ENCODE measurements at regions not wholly inside any gene's neighbourhood (a gene's known extent, or its start where the extent isn't known, plus 50 kb on each side); places are given as distances from the start of the nearest gene placed in this dataset.

DNA sequence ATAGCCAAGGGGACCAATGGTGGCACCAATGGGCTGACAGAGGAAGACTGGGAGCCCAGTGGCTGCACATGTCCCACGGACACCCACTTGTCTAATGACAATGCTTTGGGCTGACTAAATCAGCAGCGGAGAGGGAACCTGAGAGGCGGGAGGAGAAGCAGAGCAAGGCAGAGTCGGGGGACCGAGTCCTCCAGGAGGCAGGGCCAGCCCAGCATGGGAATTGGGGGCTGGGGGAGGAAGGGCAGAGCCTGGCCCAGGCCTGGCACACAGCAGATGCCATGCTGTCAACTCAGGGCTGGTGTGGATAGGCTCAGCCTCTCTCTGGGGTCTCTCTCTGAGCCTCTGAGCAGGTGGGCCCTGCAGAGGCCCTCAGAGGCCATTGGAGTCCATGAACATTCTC, 78.4 kb upstream of the KLF13 start:
- Histone ChIP-seq H3K36me3 (no peaks in the 10 kb centered on the region), H3K9me3 (no peaks in the 10 kb centered on the region), H3K27ac (no peak overlapping the region), H3K27me3 (no peaks in the 10 kb centered on the region), H3K4me3 (no peak overlapping the region), H3K4me1 (no peaks in the 10 kb centered on the region)
- TF ChIP-seq, protein P1, sequence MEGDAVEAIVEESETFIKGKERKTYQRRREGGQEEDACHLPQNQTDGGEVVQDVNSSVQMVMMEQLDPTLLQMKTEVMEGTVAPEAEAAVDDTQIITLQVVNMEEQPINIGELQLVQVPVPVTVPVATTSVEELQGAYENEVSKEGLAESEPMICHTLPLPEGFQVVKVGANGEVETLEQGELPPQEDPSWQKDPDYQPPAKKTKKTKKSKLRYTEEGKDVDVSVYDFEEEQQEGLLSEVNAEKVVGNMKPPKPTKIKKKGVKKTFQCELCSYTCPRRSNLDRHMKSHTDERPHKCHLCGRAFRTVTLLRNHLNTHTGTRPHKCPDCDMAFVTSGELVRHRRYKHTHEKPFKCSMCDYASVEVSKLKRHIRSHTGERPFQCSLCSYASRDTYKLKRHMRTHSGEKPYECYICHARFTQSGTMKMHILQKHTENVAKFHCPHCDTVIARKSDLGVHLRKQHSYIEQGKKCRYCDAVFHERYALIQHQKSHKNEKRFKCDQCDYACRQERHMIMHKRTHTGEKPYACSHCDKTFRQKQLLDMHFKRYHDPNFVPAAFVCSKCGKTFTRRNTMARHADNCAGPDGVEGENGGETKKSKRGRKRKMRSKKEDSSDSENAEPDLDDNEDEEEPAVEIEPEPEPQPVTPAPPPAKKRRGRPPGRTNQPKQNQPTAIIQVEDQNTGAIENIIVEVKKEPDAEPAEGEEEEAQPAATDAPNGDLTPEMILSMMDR (IDR thresholded peaks at IDR 0.05), result no peak
- TF ChIP-seq POLR2AphosphoS5 (IDR thresholded peaks at IDR 0.05) (no peak), POLR2A (IDR thresholded peaks at IDR 0.05) (no peak), EP300 (IDR thresholded peaks at IDR 0.05) (no peak)
- no peak for DNase-seq
- ATAC-seq (ENCODE audit: low FRiP score in 2 of 2), result no peak
- WGBS, 2 donors, result 83 to 87% methylated on average over 4 to 5 of the region's 5 CpGs

GRCh38 chr15:31248951-31249350, 77.7 kb upstream of the KLF13 start:
- Histone ChIP-seq H3K4me1 (no peaks in the 10 kb centered on the region), H3K36me3 (no peaks in the 10 kb centered on the region), H3K9me3 (no peaks in the 10 kb centered on the region), H3K4me3 (no peak overlapping the region), H3K27ac (no peak overlapping the region), H3K27me3 (no peaks in the 10 kb centered on the region)
- ATAC-seq (ENCODE audit: low FRiP score in 2 of 2), result no peak
- DNase-seq, result no peak
- WGBS, 2 donors, result 98 to 100% methylated on average over 3 to 5 of the region's 5 CpGs
- TF ChIP-seq POLR2AphosphoS5 (IDR thresholded peaks at IDR 0.05), result no peak
- no peak for TF ChIP-seq EP300 (IDR thresholded peaks at IDR 0.05)
- TF ChIP-seq POLR2A (IDR thresholded peaks at IDR 0.05), result no peak
- TF ChIP-seq, protein P1 (IDR thresholded peaks at IDR 0.05), result no peak

GRCh38 chr15:31250033-31250432, 76.6 kb upstream of the KLF13 start:
- TF ChIP-seq EP300 (IDR thresholded peaks at IDR 0.05) (no peak), POLR2A (IDR thresholded peaks at IDR 0.05) (no peak), POLR2AphosphoS5 (IDR thresholded peaks at IDR 0.05) (no peak)
- TF ChIP-seq, protein P1 (IDR thresholded peaks at IDR 0.05), result no peak
- Histone ChIP-seq H3K9me3 (no peaks in the 10 kb centered on the region), H3K27ac (no peak overlapping the region), H3K36me3 (no peaks in the 10 kb centered on the region), H3K27me3 (no peaks in the 10 kb centered on the region), H3K4me1 (peaks cover 0 to 2% (median 0%) of the 10 kb centered on the region in 4 donors), H3K4me3 (no peak overlapping the region)
- WGBS, 2 donors, result 93 to 100% methylated on average over 4 to 9 of the region's 9 CpGs
- ATAC-seq (ENCODE audit: low FRiP score in 2 of 2), result no peak
- no peak for DNase-seq

DNA sequence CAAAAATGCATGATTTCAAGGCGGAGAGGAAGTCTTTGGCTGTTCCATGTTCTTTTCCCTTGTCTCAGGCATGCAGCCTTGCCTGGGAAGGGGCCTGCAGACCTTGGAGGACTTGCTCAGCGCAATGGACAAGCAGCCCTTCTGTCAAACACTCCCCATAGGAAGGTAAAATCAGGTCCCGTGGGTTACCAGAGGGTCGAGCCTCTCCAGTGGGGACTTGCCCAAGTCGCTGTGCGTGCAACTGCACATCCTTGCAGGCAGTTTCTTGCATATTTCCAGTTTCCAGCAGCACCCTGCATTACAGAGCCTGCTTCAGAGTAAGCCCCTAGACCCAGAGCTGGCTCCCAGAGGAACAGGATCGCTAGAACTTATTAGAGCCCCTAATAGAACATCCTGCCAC, 75.5 kb upstream of the KLF13 start:
- no peak for TF ChIP-seq POLR2AphosphoS5 (IDR thresholded peaks at IDR 0.05)
- TF ChIP-seq POLR2A (IDR thresholded peaks at IDR 0.05), result no peak
- TF ChIP-seq, protein P1 (IDR thresholded peaks at IDR 0.05), result no peak
- no peak for TF ChIP-seq EP300 (IDR thresholded peaks at IDR 0.05)
- 83 to 94% methylated on average over 6 to 7 of the region's 7 CpGs for WGBS, 2 donors
- H3K36me3 ChIP-seq, result no peaks in the 10 kb centered on the region
- DNase-seq (no peak), ATAC-seq (ENCODE audit: low FRiP score in 2 of 2) (no peak)
- peaks cover 0 to 3% (median 1%) of the 10 kb centered on the region in 4 donors for H3K4me1 ChIP-seq
- H3K4me3 ChIP-seq, result no peak overlapping the region
- H3K27ac ChIP-seq, result no peak overlapping the region
- no peaks in the 10 kb centered on the region for H3K9me3 ChIP-seq
- H3K27me3 ChIP-seq, result no peaks in the 10 kb centered on the region

GRCh38 chr15:31252171-31252785, 74.4 kb upstream of the KLF13 start:
- 80 to 88% methylated on average over 8 of the region's 8 CpGs for WGBS, 2 donors
- ATAC-seq (ENCODE audit: low FRiP score in 2 of 2), result no peak
- Histone ChIP-seq H3K4me1 (peaks cover 0 to 7% (median 1%) of the 10 kb centered on the region in 4 donors), H3K9me3 (no peaks in the 10 kb centered on the region), H3K27ac (no peak overlapping the region), H3K36me3 (no peaks in the 10 kb centered on the region), H3K27me3 (no peaks in the 10 kb centered on the region), H3K4me3 (no peak overlapping the region)
- DNase-seq, result no peak
- TF ChIP-seq, protein P1 (IDR thresholded peaks at IDR 0.05), result no peak
- no peak for TF ChIP-seq POLR2AphosphoS5 (IDR thresholded peaks at IDR 0.05)
- TF ChIP-seq EP300 (IDR thresholded peaks at IDR 0.05), result no peak
- TF ChIP-seq POLR2A (IDR thresholded peaks at IDR 0.05), result no peak

Measured in upper lobe of left lung (tissue), 6 donors.